Ureter (tissue), 1 donor: ENCODE measurements at regions not wholly inside any gene's neighbourhood (a gene's known extent, or its start where the extent isn't known, plus 50 kb on each side); places are given as distances from the start of the nearest gene placed in this dataset.

ENCODE experiments used
- DNase-seq: peaks from one replicate; pipeline ENCODE4 v3.0.0-alpha.2; 2020; ENCODE audit warnings: low spot score
- donor health status: DM: yes; HTN: yes; CAD: no.

DNA sequence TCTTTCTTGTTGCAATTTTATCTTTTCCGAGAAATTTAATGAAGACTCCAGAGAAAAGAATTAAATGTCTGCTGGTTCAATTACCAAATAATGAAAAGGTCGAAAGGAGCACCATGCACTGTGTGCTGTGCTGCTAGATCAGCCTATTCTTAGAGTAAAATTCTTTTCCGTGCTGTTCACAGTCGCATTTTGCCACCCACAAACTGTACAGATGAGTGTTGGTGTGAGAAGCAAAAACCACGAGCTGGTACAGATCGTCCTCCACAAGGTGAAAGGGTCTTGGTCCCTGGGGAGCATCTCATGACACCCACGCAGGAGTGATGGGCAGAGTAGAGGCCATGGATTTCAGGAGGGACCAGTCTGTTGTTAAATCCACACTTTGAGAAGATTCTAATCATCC is 143.8 kb upstream of the PUM3 start:
- DNase-seq, result no peak

DNA sequence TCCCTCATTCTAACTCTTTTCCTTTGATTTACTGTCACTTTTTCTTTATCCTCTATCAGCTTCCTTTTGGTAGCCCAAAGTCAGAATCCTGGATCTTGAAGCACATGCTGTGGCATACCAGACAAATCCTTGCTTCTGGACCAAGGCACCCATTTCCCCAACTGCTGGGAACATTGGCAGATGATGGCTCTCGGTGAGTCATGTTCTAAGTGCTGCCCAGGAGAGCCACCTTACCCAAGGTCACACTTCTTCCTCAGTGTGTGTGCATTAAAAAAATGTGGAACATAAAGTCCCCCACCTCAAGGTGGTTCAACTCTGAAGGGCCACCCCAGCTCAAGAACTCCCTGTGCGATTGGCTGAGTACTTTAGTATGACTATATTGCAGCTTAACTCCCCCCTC is 141.4 kb upstream of the PUM3 start:
- DNase-seq, result no peak

DNA sequence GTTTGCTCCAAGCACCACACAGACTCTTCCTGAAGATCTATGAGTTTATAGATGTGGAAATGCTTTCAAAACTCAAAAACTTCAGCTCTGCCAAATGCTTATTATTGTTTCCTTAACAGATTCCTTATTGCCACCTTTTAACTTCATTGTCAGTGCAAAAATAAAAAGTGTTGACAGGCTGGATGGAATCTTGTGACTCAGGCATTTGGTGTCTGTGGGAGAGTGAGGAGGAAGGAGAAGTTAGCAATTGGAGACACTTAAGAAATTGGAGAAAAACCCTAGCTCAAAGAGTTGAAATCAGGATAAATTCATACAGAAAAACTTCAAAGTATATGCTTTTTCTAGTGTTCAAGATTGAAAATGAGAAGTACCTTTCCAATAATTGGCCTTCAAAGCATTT is 140.6 kb upstream of the PUM3 start:
- DNase-seq, result no peak

DNA sequence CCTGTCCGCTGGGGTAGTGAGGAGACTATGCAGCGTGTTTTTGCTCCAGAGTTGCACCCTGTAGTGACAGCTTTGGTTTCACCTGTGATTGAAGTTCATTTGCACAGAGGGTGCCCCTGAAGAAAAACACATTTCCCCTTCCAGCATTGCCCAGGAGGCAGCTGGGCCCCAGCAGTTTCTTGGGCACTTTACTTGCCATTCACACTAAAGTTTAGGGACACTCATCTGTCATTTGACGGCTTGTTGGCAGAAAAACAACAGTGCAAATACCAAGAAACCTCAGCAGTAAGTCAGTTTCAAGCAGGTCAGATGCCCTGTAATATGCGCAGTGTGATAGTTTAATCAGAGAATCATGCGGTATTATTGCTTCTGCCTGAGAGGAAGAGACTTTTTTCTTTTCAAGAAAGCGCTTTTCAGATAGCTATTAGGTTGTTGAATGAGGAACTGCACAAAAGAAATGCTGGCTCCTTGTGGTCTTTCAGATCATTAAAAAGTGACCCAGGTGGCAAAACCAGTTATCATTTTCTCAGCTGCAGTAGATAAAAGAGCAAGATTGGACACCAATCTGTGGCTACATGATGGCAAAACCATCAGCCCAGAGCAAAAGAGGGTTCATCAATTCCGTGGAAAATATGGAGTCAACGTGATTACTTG is 136.2 kb upstream of the PUM3 start:
- no peak for DNase-seq

DNA sequence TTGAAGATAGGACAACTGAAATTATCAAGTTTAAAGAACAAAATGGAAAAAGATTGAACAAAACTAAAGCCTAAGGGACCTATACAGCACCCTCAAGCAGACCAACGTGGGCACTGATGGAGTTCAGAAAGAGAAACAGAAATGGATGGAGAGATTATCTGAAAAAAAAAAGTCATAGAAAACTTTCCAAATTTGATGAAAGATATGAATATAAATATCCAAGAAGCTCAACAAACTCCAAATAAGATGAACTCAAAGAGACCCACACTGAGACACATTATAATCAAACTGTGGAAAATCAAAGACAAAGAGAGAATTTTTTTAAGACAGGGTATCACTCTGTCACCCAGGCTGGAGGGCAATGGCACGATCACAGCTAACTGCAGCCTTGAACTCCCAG is 128.6 kb upstream of the PUM3 start:
- no peak for DNase-seq

DNA sequence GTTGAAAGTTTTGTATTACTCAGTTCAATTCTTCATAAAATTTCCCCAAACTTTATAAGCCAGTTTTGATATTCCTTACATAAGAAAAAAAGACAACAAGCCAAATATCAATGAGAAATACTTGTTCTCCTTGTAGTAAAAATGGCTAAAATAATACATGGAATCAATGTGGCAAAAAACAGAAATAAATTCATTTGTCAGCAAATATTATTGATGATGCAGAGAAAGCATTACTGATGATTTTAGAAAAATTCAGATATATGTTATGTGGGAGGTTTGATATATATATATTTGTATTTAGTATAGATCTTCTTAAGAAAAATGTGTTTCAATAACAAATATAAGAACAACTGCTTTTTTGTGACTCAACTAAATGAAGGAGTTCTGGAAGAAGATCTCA is 127.0 kb upstream of the PUM3 start:
- no peak for DNase-seq

DNA sequence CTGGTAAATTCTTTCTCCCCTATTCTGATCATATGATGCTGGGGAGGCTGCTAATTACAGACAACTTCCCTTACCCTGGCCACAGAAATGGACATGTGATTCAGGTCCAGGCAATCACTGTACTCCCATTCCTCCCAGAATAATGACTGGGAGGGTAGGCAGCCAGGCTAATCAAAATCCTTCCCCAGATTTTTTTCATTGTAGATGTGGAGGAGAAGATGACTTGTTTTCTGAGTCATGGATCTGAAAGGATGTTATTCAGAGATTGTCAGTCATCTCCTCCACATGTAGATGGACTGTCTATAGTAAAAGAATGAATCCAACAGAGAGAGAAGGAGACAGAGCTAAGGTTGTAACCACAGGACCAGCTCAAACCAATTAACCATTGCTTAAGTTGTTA is 123.9 kb upstream of the PUM3 start:
- DNase-seq, result no peak

DNA sequence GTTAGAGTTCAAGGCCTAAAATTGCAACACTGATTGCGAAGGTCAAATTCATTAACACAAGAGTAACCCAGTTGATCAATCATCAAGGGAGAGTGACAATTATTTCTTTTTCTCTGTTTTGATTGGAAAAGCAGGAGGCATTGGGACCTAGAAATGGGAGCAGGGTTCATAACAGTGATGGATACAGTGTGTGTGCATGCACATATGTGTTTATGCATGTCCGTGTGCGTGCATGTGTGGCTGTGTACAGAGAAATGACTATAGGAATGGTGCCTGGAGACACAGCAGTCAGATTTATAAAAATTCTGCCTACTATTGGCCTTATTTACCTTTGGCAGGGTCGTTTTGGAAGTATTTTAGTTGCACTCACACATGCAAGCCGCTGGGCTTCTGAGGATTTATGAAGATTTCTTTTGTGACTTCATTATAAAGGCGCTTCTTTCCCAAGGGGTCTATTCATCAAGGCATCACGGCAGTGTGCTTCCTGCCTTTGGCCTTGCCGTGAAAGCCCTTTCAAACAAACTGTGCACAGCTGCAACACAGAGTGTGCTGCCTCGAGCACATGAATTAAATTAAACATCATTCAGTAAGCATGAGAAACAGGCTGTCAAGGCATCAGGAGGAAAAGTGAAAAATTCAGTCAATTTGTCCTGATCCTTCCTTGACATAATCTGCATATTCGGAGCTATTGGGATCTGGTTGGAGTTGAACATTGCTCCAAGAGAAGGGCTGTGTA is 122.8 kb upstream of the PUM3 start:
- no peak for DNase-seq

DNA sequence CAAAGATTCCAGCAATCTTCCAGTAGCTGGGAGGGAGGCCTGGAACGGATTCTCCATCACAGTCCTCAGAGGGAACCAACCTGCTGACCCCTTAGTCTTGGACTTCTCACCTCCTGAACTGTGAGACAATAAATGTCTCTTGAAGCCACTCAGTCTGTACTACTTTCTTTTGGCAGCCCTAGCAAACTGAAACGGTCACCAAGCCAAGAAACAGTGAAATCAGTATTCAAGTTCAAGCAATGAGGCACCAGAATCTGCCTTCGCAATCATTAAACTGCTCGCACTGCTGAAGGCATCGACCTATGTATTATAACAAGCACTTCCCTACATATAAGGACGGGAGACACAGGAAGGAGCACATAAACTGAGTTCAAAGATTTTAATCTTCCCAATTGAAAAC is 120.6 kb upstream of the PUM3 start:
- DNase-seq, result no peak

DNA sequence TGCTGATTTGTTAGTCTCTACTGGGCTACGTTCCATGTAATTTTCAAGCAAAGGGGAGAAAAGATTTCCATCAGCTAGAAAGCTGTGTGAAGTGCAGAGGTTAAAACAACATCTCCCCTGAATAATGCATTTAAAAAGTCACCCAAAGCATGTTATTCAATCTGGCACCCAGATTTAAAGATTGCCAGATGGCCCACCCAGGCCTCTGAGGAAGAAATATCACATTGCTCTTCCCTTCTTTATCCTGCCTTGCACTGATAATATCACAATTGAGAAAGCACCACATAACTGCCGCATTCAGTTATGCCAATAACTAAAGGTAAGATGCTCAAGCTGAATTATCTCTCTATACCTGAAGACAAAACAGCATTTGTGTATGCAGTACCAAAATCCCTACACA is 119.4 kb upstream of the PUM3 start:
- DNase-seq, result no peak

DNA sequence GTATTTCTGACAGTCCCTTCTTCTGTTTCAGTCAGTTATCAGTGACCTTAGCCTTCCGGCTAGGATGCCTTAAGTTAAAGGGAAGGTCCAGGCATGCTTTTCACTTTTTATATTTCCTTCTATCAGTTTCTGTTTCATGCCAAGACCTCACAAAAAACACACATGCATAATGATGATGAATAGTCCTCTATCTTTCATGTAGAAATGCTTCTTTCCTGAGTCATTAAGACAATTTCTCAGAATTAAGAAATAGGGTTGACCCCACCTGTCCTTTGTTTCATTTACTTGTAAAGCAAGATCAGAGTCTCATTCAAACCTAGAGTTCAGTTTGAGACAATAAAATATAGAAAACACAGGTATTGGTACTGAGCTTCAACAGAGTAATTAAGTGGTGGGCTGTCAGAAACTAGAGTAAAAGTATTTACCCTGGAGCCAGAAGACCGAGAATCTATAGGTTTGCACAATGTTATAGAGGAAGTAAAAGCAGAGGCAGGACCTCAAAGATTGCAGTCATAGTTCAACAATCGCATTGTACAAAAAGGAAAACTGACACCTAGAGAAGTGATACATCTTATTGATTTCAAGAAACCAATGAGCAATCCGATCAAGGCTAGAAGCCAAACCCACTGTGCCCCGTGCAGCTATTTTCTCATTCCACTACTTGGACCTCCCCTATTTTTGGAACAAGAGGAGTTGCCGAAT is 118.7 kb upstream of the PUM3 start:
- no peak for DNase-seq

DNA sequence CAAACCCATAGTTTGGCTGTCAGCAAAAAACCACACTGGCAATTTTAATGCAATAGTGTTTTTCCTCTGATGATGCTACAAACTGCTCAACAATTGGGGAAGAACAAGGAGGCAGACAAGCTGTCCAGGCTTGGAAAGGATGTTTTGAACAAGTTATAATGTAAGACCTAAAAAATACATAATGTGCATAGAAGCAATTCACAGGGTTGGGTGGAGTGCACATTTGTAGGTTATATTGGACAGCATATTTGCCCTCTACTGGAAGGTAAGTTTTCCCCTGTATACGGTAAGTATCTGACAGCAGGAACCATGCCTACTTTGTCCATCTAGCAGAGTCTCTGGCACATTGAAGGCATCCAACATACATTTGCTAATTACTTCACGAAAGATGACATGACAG is 114.3 kb upstream of the PUM3 start:
- DNase-seq, result no peak

DNA sequence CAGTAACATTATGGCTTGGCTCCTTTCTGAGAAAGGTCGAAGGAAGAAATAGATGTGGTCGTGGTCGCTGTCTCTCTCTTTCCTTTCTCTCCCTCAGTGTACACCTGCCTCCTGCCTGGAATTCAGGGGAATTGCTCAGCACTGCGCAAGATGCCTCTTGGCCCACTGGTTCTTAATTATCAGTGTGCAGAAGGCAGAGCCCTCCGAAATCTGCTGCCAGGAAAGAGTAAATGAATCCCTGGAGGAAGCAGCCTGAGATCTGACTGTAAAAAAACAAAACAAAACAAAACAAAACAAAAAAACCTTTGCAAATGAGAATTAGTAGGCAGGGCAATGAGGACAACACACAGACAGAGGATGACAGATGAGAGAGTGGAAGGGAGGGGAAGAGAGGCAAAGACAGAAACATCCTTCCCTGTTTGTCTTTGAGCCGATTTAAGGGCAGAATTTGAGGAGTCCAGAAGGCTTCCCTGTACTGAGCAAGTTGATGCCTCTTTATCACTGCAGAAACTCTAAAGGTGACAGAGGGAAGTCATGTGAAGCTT is 113.8 kb upstream of the PUM3 start:
- DNase-seq, result no peak

DNA sequence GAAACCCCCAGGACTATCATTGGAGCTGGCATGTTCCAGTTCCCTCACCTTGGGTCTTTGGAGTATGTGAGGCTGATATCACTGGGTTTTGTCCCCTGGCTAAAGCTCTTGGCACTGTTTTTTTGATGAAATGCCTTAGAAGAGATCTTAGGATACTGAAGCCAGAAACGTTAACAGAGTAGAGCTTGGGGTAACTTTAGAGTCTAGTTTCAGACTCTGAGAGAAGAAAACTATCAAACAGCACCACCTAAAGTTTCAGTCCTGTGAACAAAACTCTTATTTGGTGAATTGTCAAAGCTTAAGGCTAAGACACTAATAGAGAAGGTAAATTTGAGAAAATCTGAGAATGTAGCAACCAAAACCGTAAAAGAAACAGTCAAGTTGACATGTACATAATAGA is 111.7 kb upstream of the PUM3 start:
- no peak for DNase-seq

DNA sequence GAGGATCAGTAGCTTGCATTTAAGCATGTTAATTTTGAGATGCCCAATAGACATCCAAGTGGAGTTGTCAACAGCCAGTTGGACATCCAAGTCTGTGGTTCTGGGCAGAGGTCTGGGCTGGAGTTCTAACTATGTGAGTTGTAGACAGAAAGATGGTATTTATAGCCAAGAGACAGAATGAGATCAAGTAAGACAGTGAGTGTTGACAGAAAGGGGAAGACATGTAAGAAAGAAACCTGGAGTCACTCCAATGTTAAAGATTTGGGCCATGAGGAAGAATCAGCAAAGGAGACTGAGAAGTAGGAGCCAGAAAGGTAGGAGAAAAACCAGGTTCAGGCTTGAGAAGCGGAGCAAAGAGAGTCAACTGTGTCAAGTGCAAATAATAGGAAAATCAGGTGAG is 95.5 kb upstream of the PUM3 start:
- no peak for DNase-seq

DNA sequence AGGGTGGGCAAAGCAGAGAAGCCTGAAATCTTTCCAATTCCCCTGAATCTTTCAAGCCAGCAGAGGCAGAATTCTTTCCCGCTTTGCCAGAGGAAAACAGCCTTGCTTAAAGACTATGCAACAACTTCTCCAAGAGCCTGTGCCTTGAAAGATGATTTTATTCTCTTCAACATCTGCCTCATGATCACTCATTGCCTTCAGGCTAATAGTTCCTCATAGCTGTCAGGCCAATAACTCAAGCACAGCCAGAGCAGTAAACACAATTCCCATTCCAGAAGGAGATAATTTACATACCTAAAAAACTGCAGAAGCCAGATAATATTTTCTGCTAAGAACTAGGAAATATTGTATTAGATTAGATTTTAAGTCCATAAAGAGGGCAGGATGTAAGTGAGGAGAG is 92.3 kb upstream of the PUM3 start:
- no peak for DNase-seq

DNA sequence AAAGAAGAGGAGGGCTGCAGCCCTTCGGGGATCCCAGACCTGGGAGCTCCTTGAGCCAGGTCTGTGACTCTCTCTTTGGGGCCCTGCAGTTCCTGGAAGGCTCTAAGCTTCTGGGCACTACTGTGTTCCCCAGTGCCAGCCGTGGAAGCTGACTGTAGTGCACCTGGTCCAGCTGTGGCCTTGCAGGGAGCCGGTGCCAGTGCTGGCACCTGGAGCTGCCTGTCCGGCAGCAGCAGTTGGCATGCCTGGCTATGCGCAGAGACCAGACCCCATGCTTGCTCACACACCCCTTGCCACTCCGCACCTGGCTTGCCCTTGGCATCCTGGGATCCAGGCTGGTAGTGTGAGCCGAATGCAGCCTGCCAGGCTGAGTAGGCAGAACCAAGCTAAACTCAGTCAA is 91.0 kb upstream of the PUM3 start:
- no peak for DNase-seq

DNA sequence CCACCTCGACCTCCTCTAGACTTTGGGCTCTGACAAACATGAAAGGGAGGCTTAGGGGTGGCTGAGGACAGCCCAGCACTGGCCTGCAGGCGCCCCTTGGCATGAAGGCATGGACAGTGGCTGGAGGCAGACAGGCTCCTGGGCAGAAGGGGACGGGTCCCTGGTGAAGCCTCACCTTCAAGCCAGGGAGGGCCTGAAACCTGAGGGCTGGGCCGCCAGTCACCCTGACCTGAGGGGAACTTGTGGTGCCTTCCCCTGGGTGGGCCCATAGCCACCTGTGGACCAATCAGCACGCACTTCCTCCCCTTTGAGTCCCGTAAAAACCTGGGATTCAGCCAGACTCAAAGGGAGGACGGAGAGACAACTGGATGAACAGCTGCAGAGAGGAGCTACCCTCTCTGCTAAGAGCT is 90.4 kb upstream of the PUM3 start:
- DNase-seq, result no peak

DNA sequence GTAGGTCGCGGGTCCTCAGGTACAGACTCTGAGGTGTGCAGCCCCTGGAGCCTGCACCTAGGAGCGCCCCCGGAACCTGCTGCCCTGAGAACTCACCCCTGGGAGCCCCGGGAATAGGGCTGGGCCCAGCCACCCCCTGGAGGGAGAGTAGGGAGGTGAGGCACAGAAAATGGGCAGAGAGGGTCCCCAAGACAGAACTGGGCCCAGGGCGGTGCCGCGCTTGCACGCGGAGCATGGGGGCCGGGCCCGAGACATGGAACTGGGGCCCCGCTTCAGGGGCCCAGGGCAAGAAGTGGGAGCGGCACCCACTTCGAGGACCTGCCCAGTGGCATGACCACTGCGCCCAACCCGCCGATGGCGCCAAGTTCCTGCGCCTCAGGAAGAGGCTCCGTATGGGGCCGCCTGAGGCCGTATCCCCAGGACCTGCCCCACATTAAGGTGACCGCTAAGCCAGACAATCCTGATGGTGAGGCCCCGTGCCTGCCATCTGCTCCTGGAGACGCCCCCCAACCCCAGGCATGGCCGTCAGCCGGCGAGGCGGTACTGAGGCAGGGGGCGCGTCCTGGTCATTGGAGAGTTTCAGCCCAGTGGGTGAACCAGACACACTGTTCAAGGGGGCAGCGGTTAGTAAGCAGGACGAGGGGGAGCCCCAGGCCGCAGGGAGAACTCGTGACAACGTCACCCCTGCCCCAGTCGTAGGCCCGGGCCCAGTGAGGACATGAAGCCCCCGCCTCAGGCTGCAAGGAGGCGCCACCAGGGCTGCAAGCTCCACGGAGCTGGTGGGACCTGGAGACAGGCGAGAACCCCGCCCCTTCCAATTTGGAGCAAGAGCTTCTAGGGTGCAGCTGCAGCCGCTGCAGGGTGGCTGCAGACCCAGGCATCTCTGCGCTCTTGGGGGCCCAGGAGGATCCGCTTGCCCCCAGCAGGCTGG is 89.5 kb upstream of the PUM3 start:
- no peak for DNase-seq

DNA sequence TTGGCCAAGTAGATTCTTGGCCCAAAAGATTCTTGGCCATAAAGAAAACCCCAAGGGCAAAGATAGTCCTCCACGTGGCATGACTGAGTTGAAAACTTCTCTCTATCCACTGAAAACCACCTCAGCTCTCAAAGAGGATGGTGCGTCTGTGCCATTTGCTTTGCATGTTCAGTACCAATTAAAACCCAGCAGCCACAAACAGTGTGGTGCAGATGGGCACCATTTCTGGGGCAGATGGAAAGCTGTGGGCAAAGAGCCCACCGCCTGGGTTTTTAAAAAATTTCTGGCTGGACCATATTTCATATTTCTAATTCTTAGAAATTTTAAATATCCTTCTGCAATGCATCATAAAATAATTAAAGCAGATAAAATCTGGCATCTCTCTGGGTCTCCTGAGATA is 84.5 kb upstream of the PUM3 start:
- no peak for DNase-seq

DNA sequence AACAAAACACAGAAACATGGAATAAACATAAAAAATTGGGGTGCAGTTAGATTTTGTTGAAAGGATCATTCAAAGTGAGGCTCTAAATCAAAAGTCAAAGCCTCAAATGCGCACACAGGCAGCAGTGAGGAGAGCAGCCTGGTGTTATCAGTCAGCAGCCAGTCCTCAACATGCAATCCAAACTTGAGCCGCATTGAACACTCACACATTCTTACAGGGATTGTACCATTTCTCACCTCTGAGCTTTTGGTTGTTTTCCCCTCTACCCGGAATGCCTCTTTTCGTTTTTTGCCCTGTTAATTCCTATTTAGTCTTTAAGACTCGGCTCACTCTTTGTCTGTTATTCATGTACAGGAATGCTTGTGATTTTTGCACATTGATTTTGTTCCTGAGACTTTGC is 81.1 kb upstream of the PUM3 start:
- DNase-seq, result no peak

DNA sequence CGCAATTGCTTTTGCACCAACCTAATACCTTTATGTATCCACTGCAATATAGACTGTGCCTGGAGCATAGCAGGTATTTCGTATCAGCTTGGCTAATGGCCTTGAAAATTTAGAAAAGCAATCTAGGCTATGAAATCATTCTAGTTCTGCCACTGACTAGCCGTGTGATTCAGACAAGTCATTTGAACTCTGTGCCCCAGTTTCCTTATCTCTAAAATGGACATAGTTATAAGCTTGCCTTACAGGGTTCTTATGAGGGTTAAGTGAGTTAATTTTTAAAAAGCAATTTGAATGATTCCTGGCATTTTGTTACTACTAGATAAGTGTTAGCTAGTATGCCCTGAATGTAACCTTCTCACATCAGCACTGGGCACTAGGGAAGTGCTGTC is 80.5 kb upstream of the PUM3 start:
- DNase-seq, result no peak
